GM18873 (cell line): ENCODE measurements at regions not wholly inside any gene's neighbourhood (a gene's known extent, or its start where the extent isn't known, plus 50 kb on each side); places are given as distances from the start of the nearest gene placed in this dataset.

ENCODE experiments used
- ATAC-seq: cut with Tn5 transposase; IDR thresholded peaks from one replicate; pipeline ENCODE4 v1.9.1; 2021; ENCODE audit warnings: mild to moderate bottlenecking, moderate library complexity, moderate number of reproducible peaks; ENCODE audit not compliant: unreplicated experiment, low FRiP score

GRCh38 chr6:105639124-105639523 is 236.2 kb upstream of the PREP start:
- no peak for ATAC-seq

GRCh38 chr6:105633814-105634213 is 230.9 kb upstream of the PREP start:
- ATAC-seq = no peak

- no peak for ATAC-seq
Observed at GRCh38 chr6:105628156-105628860, 225.4 kb upstream of the PREP start.

GRCh38 chr6:105626295-105627158 is 223.6 kb upstream of the PREP start:
- no peak for ATAC-seq

- ATAC-seq = no peak
Observed at GRCh38 chr6:105624021-105624420, 221.1 kb upstream of the PREP start.

- no peak for ATAC-seq
Observed at GRCh38 chr6:105622226-105622625, 219.3 kb upstream of the PREP start.

GRCh38 chr6:105621564-105622175 is 218.8 kb upstream of the PREP start:
- ATAC-seq = no peak

GRCh38 chr6:105620878-105621277 is 218.0 kb upstream of the PREP start:
- ATAC-seq = no peak

- ATAC-seq = no peak
Observed at GRCh38 chr6:105619971-105620741, 217.3 kb upstream of the PREP start.

GRCh38 chr6:105618247-105618646 is 215.4 kb upstream of the PREP start:
- ATAC-seq = no peak

- ATAC-seq = no peak
Observed at GRCh38 chr6:105616521-105616920, 213.6 kb upstream of the PREP start.

GRCh38 chr6:105611606-105612005 is 208.7 kb upstream of the PREP start:
- no peak for ATAC-seq

GRCh38 chr6:105609375-105609991 is 206.6 kb upstream of the PREP start:
- no peak for ATAC-seq

- no peak for ATAC-seq
Observed at GRCh38 chr6:105608711-105609374, 206.0 kb upstream of the PREP start.

GRCh38 chr6:105607636-105608621 is 205.0 kb upstream of the PREP start:
- no peak for ATAC-seq

GRCh38 chr6:105606831-105607463 is 204.1 kb upstream of the PREP start:
- no peak for ATAC-seq

- no peak for ATAC-seq
Observed at GRCh38 chr6:105604587-105604884, 201.7 kb upstream of the PREP start.
